ENCODE measurements at regions not wholly inside any gene's neighbourhood (a gene's known extent, or its start where the extent isn't known, plus 50 kb on each side); places are given as distances from the start of the nearest gene placed in this dataset.

GRCh38 chr18:78758496-78758895 lies 221.1 kb upstream of the SALL3 start:
- TF ChIP-seq MXI1 (conservative IDR thresholded peaks at IDR 0.05; ENCODE audit: poor library complexity, severe bottlenecking) (no peak), TAF1 (IDR thresholded peaks at IDR 0.05; ENCODE audit: low read depth) (no peak), POLR2AphosphoS5 (IDR thresholded peaks at IDR 0.05) (no peak)
- TF ChIP-seq, protein P1, sequence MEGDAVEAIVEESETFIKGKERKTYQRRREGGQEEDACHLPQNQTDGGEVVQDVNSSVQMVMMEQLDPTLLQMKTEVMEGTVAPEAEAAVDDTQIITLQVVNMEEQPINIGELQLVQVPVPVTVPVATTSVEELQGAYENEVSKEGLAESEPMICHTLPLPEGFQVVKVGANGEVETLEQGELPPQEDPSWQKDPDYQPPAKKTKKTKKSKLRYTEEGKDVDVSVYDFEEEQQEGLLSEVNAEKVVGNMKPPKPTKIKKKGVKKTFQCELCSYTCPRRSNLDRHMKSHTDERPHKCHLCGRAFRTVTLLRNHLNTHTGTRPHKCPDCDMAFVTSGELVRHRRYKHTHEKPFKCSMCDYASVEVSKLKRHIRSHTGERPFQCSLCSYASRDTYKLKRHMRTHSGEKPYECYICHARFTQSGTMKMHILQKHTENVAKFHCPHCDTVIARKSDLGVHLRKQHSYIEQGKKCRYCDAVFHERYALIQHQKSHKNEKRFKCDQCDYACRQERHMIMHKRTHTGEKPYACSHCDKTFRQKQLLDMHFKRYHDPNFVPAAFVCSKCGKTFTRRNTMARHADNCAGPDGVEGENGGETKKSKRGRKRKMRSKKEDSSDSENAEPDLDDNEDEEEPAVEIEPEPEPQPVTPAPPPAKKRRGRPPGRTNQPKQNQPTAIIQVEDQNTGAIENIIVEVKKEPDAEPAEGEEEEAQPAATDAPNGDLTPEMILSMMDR (IDR thresholded peaks at IDR 0.05; ENCODE audit: poor library complexity, severe bottlenecking) = no peak
